SU-DHL-6 (cell line): ENCODE measurements at regions not wholly inside any gene's neighbourhood (a gene's known extent, or its start where the extent isn't known, plus 50 kb on each side); places are given as distances from the start of the nearest gene placed in this dataset.

Source experiments
- EZH2phosphoT487 ChIP-seq: fragments of 200-600 bp; sonication (generic), shearing (Covaris generic); conservative IDR thresholded peaks from 2 replicates; pipeline ENCODE4 v1.6.1; 2018; ENCODE audit warnings: mild to moderate bottlenecking, antibody characterized with exemption, low read length, moderate library complexity, mixed read lengths
- TF ChIP-seq, protein P1 (sequence below): fragments of 200-600 bp; sonication (generic); IDR thresholded peaks from one replicate; pipeline ENCODE4 v1.5.1; 2017; ENCODE audit warnings: antibody characterized with exemption, mild to moderate bottlenecking, low read length, moderate library complexity; ENCODE audit not compliant: insufficient read depth, poor library complexity, severe bottlenecking

- TF ChIP-seq, protein P1, sequence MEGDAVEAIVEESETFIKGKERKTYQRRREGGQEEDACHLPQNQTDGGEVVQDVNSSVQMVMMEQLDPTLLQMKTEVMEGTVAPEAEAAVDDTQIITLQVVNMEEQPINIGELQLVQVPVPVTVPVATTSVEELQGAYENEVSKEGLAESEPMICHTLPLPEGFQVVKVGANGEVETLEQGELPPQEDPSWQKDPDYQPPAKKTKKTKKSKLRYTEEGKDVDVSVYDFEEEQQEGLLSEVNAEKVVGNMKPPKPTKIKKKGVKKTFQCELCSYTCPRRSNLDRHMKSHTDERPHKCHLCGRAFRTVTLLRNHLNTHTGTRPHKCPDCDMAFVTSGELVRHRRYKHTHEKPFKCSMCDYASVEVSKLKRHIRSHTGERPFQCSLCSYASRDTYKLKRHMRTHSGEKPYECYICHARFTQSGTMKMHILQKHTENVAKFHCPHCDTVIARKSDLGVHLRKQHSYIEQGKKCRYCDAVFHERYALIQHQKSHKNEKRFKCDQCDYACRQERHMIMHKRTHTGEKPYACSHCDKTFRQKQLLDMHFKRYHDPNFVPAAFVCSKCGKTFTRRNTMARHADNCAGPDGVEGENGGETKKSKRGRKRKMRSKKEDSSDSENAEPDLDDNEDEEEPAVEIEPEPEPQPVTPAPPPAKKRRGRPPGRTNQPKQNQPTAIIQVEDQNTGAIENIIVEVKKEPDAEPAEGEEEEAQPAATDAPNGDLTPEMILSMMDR = no peak
- TF ChIP-seq EZH2phosphoT487 = no peak
Measured at GRCh38 chr2:234673961-234674759, 177.3 kb upstream of the ARL4C start.
